Fibroblast of lung (primary cell): ENCODE measurements at regions not wholly inside any gene's neighbourhood (a gene's known extent, or its start where the extent isn't known, plus 50 kb on each side); places are given as distances from the start of the nearest gene placed in this dataset.

ENCODE experiments used
- EZH2 ChIP-seq: IDR thresholded peaks from 2 replicates; pipeline ENCODE4 v1.5.1; 2012; ENCODE audit warnings: low read length, control low read depth, mild to moderate bottlenecking; ENCODE audit errors: missing control alignments
- TF ChIP-seq, protein P1 (sequence below), 2 donors: IDR thresholded peaks in 1 of 2; conservative IDR thresholded peaks in 1 of 2; 1 replicate in 1 of 2; 2 replicates in 1 of 2; pipeline ENCODE4 v1.5.1; 2011 to 2012; ENCODE audit warnings: low read length in 2 of 2, control low read depth in 1 of 2, inconsistent platforms in 1 of 2, low read depth in 1 of 2, mild to moderate bottlenecking in 1 of 2

GRCh38 chr12:4099276-4099675, 174.3 kb upstream of the CCND2 start:
- TF ChIP-seq, protein P1, sequence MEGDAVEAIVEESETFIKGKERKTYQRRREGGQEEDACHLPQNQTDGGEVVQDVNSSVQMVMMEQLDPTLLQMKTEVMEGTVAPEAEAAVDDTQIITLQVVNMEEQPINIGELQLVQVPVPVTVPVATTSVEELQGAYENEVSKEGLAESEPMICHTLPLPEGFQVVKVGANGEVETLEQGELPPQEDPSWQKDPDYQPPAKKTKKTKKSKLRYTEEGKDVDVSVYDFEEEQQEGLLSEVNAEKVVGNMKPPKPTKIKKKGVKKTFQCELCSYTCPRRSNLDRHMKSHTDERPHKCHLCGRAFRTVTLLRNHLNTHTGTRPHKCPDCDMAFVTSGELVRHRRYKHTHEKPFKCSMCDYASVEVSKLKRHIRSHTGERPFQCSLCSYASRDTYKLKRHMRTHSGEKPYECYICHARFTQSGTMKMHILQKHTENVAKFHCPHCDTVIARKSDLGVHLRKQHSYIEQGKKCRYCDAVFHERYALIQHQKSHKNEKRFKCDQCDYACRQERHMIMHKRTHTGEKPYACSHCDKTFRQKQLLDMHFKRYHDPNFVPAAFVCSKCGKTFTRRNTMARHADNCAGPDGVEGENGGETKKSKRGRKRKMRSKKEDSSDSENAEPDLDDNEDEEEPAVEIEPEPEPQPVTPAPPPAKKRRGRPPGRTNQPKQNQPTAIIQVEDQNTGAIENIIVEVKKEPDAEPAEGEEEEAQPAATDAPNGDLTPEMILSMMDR (conservative IDR thresholded peaks at IDR 0.05 in 1 of 2, IDR thresholded peaks at IDR 0.05 in 1 of 2; ENCODE audit: low read depth in 1 of 2, low read length in 2 of 2): no peak
- TF ChIP-seq EZH2: no peak
